Lower leg skin (tissue), 3 donors: ENCODE measurements at regions not wholly inside any gene's neighbourhood (a gene's known extent, or its start where the extent isn't known, plus 50 kb on each side); places are given as distances from the start of the nearest gene placed in this dataset.

ENCODE experiments used
- POLR2A ChIP-seq, 2 donors: fragments of 450-650 bp; IDR thresholded peaks; one replicate each; pipeline ENCODE4 v1.6.1; 2016 to 2017; ENCODE audit warnings: antibody characterized with exemption in 2 of 2, mild to moderate bottlenecking in 1 of 2, moderate library complexity in 1 of 2
- TF ChIP-seq, protein P1 (sequence below), 3 donors: fragments of 450-650 bp; IDR thresholded peaks; one replicate each; pipeline ENCODE4 v1.5.1; 2016; ENCODE audit warnings: antibody characterized with exemption in 3 of 3, mild to moderate bottlenecking in 3 of 3, moderate library complexity in 2 of 3

DNA sequence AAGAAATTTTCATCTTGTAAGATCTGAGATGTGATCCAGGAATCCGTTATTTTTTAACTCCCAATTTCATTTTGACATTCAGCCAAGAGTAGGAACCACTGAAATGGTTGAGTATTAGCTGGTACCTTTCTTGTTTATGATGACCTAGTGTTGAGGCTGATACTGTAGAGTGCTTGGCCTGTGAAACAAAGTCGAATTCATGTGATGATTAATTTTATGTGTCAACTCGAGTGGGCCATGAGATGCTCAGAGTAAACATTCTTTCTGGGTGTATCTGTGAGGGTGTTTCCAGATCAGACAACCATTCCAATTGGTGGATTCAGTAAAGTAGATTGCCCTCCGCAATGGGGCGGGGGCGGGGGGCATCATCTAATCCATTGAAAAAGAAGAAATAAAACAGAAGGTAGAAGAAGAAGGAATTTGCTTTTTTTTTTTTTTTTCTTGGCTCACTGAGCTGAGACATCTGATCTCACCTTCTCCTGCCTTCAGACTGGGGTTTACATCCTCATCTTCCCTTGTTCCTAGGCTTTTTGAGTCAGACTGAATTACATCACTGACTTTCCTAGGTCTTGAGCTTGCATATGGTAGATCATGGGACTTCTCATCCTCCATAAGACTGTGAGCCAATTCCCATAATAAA lies 264.6 kb upstream of the KCNJ16 start:
- TF ChIP-seq, protein P1, sequence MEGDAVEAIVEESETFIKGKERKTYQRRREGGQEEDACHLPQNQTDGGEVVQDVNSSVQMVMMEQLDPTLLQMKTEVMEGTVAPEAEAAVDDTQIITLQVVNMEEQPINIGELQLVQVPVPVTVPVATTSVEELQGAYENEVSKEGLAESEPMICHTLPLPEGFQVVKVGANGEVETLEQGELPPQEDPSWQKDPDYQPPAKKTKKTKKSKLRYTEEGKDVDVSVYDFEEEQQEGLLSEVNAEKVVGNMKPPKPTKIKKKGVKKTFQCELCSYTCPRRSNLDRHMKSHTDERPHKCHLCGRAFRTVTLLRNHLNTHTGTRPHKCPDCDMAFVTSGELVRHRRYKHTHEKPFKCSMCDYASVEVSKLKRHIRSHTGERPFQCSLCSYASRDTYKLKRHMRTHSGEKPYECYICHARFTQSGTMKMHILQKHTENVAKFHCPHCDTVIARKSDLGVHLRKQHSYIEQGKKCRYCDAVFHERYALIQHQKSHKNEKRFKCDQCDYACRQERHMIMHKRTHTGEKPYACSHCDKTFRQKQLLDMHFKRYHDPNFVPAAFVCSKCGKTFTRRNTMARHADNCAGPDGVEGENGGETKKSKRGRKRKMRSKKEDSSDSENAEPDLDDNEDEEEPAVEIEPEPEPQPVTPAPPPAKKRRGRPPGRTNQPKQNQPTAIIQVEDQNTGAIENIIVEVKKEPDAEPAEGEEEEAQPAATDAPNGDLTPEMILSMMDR (IDR thresholded peaks at IDR 0.05) = no peak
- TF ChIP-seq POLR2A (IDR thresholded peaks at IDR 0.05) = no peak
